ENCODE measurements at regions not wholly inside any gene's neighbourhood (a gene's known extent, or its start where the extent isn't known, plus 50 kb on each side); places are given as distances from the start of the nearest gene placed in this dataset.
A peak's percentile ranks its signal among the peaks of the same experiment; 100 is the strongest.

DNA sequence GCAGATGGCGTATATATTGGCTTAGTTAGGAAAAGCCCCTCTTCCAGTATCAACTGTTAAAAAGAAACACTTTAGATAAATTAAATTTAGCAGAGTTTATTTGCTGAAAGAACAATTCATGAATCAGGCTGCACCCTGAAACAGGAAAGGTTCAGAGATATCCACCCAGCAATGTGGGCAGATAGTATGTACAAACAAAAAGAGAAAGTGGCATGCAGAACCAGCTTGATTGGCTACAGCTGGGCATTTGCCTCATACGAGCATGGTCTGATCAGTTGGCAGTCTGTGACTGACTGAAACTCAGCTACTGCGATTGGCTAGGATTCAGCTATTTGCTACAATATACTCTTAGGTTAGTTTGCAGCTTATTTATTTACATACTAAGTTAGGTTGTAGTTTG is 98.2 kb downstream of the ZC3H11B start:
- DNase-seq (ENCODE audit: extremely low read depth, low read depth): no peak
- TF ChIP-seq, protein P1, sequence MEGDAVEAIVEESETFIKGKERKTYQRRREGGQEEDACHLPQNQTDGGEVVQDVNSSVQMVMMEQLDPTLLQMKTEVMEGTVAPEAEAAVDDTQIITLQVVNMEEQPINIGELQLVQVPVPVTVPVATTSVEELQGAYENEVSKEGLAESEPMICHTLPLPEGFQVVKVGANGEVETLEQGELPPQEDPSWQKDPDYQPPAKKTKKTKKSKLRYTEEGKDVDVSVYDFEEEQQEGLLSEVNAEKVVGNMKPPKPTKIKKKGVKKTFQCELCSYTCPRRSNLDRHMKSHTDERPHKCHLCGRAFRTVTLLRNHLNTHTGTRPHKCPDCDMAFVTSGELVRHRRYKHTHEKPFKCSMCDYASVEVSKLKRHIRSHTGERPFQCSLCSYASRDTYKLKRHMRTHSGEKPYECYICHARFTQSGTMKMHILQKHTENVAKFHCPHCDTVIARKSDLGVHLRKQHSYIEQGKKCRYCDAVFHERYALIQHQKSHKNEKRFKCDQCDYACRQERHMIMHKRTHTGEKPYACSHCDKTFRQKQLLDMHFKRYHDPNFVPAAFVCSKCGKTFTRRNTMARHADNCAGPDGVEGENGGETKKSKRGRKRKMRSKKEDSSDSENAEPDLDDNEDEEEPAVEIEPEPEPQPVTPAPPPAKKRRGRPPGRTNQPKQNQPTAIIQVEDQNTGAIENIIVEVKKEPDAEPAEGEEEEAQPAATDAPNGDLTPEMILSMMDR (IDR thresholded peaks at IDR 0.05; ENCODE audit: low read depth, low read length): no peak

DNA sequence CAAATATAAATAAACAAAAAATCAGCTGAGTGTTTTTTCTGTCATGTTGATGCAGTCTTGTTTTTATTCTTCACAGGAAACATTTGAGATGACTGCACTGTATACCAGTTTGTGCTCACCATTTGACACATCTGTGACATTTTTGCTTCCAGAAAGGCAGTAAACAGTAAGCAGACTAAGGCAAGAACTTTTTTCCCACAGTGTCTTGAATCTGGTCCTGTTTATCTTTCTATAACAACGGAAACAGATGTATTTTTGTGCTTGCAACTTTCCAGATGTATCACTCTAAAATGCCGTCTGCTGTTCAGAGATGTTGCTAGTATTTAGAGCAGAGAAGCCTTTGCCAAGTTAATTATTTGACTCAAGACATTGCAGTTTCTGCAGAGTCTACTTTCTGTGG is 105.5 kb downstream of the ZC3H11B start:
- peak; percentile 28 for DNase-seq (ENCODE audit: extremely low read depth, low read depth)
- TF ChIP-seq, protein P1 (IDR thresholded peaks at IDR 0.05; ENCODE audit: low read depth, low read length): no peak

DNA sequence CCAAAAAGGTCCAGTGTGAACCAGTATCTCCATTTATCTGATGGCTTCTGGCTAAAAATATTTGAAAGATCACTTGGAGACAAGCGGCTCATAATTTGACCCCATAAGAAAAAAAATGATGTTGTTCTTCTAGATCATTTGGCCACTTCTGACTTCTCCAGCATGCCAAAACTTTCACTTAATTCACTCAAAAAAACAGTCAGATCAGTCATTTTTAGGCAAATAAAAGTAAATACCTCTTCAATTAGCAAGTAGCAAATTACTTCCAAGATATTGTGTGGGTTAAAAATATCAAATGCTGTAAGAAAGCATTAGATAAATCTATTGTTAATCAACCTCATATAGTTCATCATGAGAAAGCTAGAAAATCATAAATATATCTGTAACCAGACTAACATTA is 106.0 kb downstream of the ZC3H11B start:
- no peak for DNase-seq (ENCODE audit: extremely low read depth, low read depth)
- TF ChIP-seq, protein P1 (IDR thresholded peaks at IDR 0.05; ENCODE audit: low read depth, low read length): no peak

DNA sequence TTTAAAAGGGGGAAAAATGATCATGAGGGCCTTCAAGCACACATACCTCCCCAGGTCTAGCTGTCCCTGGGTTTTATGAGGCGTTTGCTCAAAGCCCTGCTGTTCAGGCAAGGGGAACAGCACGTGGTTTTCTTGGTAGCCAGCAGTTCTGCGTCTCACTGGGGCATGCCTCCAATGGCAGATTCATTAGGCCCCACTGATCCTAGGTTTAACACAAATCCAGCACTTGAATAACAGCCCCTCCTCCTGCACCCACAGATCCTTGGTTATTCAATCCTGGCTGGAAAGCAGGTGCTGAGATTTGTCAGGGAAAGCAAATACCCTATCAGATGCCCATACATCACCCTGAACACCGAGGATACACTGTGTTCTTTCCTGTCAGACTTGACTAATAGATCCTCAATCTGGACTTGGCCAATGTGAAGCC is 106.4 kb downstream of the ZC3H11B start:
- TF ChIP-seq, protein P1 (IDR thresholded peaks at IDR 0.05; ENCODE audit: low read depth, low read length): no peak
- no peak for DNase-seq (ENCODE audit: extremely low read depth, low read depth)

DNA sequence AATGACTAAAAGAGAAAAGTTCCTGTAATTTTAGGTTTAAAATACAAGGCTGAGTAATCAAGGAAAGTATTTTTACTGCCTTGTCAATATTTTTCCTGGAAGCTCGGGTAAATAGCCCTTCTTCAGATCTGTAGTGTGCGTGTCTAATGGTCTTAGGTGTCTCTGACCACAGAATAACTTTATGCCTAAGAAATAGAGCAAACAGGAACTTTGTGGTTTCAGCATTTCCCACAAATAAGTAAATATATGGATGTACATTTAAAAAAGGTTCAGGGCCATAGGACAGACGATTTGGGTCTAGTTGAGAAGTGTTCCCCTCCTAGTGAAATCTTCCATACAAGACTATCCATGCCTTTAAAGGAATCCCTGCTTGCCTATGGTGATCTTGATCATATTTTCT is 107.0 kb downstream of the ZC3H11B start:
- TF ChIP-seq, protein P1 (IDR thresholded peaks at IDR 0.05; ENCODE audit: low read depth, low read length): no peak
- no peak for DNase-seq (ENCODE audit: extremely low read depth, low read depth)

DNA sequence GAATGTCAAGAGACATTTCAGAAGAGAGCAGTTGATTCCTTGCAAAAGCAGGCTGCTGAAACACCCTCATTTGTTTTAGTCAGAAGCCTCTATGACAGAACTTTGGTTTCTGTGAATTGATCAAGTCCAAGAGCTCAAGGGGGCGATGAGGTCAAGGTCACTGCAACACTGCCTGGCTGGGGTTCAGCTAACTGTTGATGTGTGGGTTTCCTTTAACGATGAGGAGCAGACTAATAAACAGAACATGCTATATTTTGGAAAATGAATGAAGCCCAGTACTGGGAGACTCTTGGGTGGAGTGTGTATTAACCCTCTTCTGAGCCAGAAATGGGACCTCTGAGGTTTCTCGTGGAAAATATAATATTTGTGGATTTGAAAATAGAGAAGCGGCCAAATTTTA is 109.3 kb downstream of the ZC3H11B start:
- TF ChIP-seq, protein P1 (IDR thresholded peaks at IDR 0.05; ENCODE audit: low read depth, low read length): no peak
- DNase-seq (ENCODE audit: extremely low read depth, low read depth): no peak

DNA sequence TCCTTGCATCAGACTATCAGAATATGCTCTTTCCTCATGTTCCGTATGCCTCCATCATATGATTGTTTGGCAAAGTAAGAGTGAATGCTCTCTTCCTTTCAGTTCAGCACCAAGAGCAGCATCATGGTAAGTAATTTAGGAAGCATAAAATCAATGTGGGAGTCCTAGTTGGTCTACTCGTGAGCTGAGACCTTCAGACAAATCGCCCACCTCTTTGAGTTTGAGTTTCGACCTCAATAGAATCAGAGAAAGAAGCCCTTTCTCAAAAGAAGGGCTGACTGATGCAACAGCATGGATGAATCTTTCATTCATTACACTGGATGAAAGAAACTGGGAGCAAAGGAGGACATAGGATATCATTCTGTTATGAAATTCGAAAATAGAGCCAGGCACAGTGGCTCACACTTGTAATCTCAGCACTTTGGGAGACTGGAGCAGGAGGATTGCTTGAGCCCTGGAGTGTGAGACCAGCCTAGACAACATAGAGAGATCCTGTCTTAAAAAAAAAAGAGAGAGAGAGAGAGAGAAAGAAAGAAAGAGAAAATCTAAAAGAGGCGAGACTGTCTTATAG is 112.5 kb downstream of the ZC3H11B start:
- no peak for DNase-seq (ENCODE audit: extremely low read depth, low read depth)
- TF ChIP-seq, protein P1 (IDR thresholded peaks at IDR 0.05; ENCODE audit: low read depth, low read length): no peak

Measured in AG09319 (cell line).